ENCODE measurements at regions not wholly inside any gene's neighbourhood (a gene's known extent, or its start where the extent isn't known, plus 50 kb on each side); places are given as distances from the start of the nearest gene placed in this dataset.

- DNase-seq (ENCODE audit: low read depth), result no peak
- H3K4me3 ChIP-seq (ENCODE audit: low read depth, low read length), result no peak overlapping the region
- TF ChIP-seq POLR2A (IDR thresholded peaks at IDR 0.05; ENCODE audit: extremely low read depth, insufficient read length) (no peak), MYC (IDR thresholded peaks at IDR 0.05; ENCODE audit: low read depth, low read length) (no peak), CTCF (IDR thresholded peaks at IDR 0.05; ENCODE audit: low read depth, low read length) (no peak), MAX (IDR thresholded peaks at IDR 0.05; ENCODE audit: low read depth, low read length) (no peak)
Measured at GRCh38 chr1:29830916-29831315, 594.6 kb downstream of the PTPRU start.

- no peak overlapping the region for H3K4me3 ChIP-seq (ENCODE audit: low read depth, low read length)
- TF ChIP-seq POLR2A (IDR thresholded peaks at IDR 0.05; ENCODE audit: extremely low read depth, insufficient read length) (no peak), MYC (IDR thresholded peaks at IDR 0.05; ENCODE audit: low read depth, low read length) (no peak), MAX (IDR thresholded peaks at IDR 0.05; ENCODE audit: low read depth, low read length) (no peak), CTCF (IDR thresholded peaks at IDR 0.05; ENCODE audit: low read depth, low read length) (no peak)
- DNase-seq (ENCODE audit: low read depth), result no peak
Measured at GRCh38 chr1:29830383-29830782, 594.1 kb downstream of the PTPRU start.

- no peak for TF ChIP-seq MAX (IDR thresholded peaks at IDR 0.05; ENCODE audit: low read depth, low read length)
- TF ChIP-seq POLR2A (IDR thresholded peaks at IDR 0.05; ENCODE audit: extremely low read depth, insufficient read length), result no peak
- TF ChIP-seq CTCF (IDR thresholded peaks at IDR 0.05; ENCODE audit: low read depth, low read length), result no peak
- no peak for TF ChIP-seq MYC (IDR thresholded peaks at IDR 0.05; ENCODE audit: low read depth, low read length)
- no peak overlapping the region for H3K4me3 ChIP-seq (ENCODE audit: low read depth, low read length)
- DNase-seq (ENCODE audit: low read depth), result no peak
Measured at GRCh38 chr1:29829448-29830344, 593.4 kb downstream of the PTPRU start.

GRCh38 chr1:29828526-29829447 is 592.5 kb downstream of the PTPRU start:
- H3K4me3 ChIP-seq (ENCODE audit: low read depth, low read length), result no peak overlapping the region
- DNase-seq (ENCODE audit: low read depth), result no peak
- no peak for TF ChIP-seq MAX (IDR thresholded peaks at IDR 0.05; ENCODE audit: low read depth, low read length)
- no peak for TF ChIP-seq CTCF (IDR thresholded peaks at IDR 0.05; ENCODE audit: low read depth, low read length)
- no peak for TF ChIP-seq MYC (IDR thresholded peaks at IDR 0.05; ENCODE audit: low read depth, low read length)
- no peak for TF ChIP-seq POLR2A (IDR thresholded peaks at IDR 0.05; ENCODE audit: extremely low read depth, insufficient read length)

GRCh38 chr1:29827801-29828525 is 591.6 kb downstream of the PTPRU start:
- no peak for DNase-seq (ENCODE audit: low read depth)
- no peak for TF ChIP-seq MYC (IDR thresholded peaks at IDR 0.05; ENCODE audit: low read depth, low read length)
- no peak for TF ChIP-seq POLR2A (IDR thresholded peaks at IDR 0.05; ENCODE audit: extremely low read depth, insufficient read length)
- no peak for TF ChIP-seq CTCF (IDR thresholded peaks at IDR 0.05; ENCODE audit: low read depth, low read length)
- no peak overlapping the region for H3K4me3 ChIP-seq (ENCODE audit: low read depth, low read length)

All from NB4 (cell line).